HepG2 (cell line): ENCODE measurements at regions not wholly inside any gene's neighbourhood (a gene's known extent, or its start where the extent isn't known, plus 50 kb on each side); places are given as distances from the start of the nearest gene placed in this dataset.

Experiments used
- AFF4 ChIP-seq: sonication (generic); formaldehyde crosslinking; IDR thresholded peaks from 2 replicates; pipeline ENCODE4 v1.4.0; 2020; ENCODE audit warnings: missing genetic modification reagents
- ARID2 ChIP-seq: sonication (generic); formaldehyde crosslinking; IDR thresholded peaks from 2 replicates; pipeline ENCODE4 v1.8.1; 2022; ENCODE audit warnings: mild to moderate bottlenecking, missing genetic modification reagents, borderline replicate concordance
- CHD2 ChIP-seq: IDR thresholded peaks from 2 replicates; pipeline ENCODE4 v1.6.1; 2011; ENCODE audit warnings: low read depth, low read length, improper control_type of control experiment
- CSRNP1 ChIP-seq: sonication (generic); formaldehyde crosslinking; IDR thresholded peaks from 2 replicates; pipeline ENCODE4 v1.8.1; 2023; ENCODE audit warnings: mild to moderate bottlenecking, missing genetic modification reagents
- GPBP1L1 ChIP-seq: sonication (generic); formaldehyde crosslinking; IDR thresholded peaks from 2 replicates; pipeline ENCODE4 v1.5.0; 2020; ENCODE audit warnings: mild to moderate bottlenecking, missing genetic modification reagents
- MXD4 ChIP-seq: IDR thresholded peaks from 2 replicates; pipeline ENCODE4 v1.6.1; 2016; ENCODE audit warnings: mild to moderate bottlenecking, missing biosample characterization, missing genetic modification reagents
- NR3C1 ChIP-seq: sonication (generic); formaldehyde crosslinking; IDR thresholded peaks from 2 replicates; pipeline ENCODE4 v1.4.0; 2020; ENCODE audit warnings: missing genetic modification reagents
- SNAPC5 ChIP-seq: sonication (generic); formaldehyde crosslinking; IDR thresholded peaks from 2 replicates; pipeline ENCODE4 v1.8.1; 2023; ENCODE audit warnings: mild to moderate bottlenecking, missing genetic modification reagents, borderline replicate concordance
- THRA ChIP-seq: sonication (generic); formaldehyde crosslinking; IDR thresholded peaks from 2 replicates; pipeline ENCODE4 v1.4.0; 2020; ENCODE audit warnings: missing genetic modification reagents, borderline replicate concordance
- ZBTB10 ChIP-seq: sonication (generic); formaldehyde crosslinking; IDR thresholded peaks from 2 replicates; pipeline ENCODE4 v1.4.0; 2020; ENCODE audit warnings: missing genetic modification reagents, borderline replicate concordance
- ZBTB2 ChIP-seq: sonication (generic); formaldehyde crosslinking; IDR thresholded peaks from 2 replicates; pipeline ENCODE4 v1.8.0; 2022; ENCODE audit warnings: low read depth, missing genetic modification reagents
- ZFAT ChIP-seq: sonication (generic); formaldehyde crosslinking; conservative IDR thresholded peaks from 2 replicates; pipeline ENCODE4 v1.8.1; 2023; ENCODE audit warnings: missing genetic modification reagents, inconsistent platforms
- ZNF20 ChIP-seq: sonication (generic); formaldehyde crosslinking; IDR thresholded peaks from 2 replicates; pipeline ENCODE4 v1.4.0; 2020; ENCODE audit warnings: mild to moderate bottlenecking, moderate library complexity, missing genetic modification reagents
- ZNF576 ChIP-seq: sonication (generic); formaldehyde crosslinking; IDR thresholded peaks from 2 replicates; pipeline ENCODE4 v1.4.0; 2020; ENCODE audit warnings: mild to moderate bottlenecking, missing genetic modification reagents
- ZNF749 ChIP-seq: sonication (generic); formaldehyde crosslinking; IDR thresholded peaks from 2 replicates; pipeline ENCODE4 v1.8.0; 2022; ENCODE audit warnings: mild to moderate bottlenecking, missing genetic modification reagents, moderate library complexity, borderline replicate concordance

GRCh38 chr9:78406933-78407332 is 110.0 kb downstream of the PSAT1 start (continued):
- TF ChIP-seq ZNF576 (CRISPR knock-in tag): no peak
- no peak for TF ChIP-seq ZBTB2 (CRISPR knock-in tag)
- TF ChIP-seq ARID2 (CRISPR knock-in tag): no peak
- no peak for TF ChIP-seq NR3C1 (CRISPR knock-in tag)
- TF ChIP-seq AFF4 (CRISPR knock-in tag): no peak
- TF ChIP-seq ZFAT (CRISPR knock-in tag): no peak
- TF ChIP-seq CSRNP1 (CRISPR knock-in tag): no peak
- TF ChIP-seq THRA (CRISPR knock-in tag): peak; percentile 53; the same call in 1 of the 2 replicates
- TF ChIP-seq SNAPC5: no peak
- TF ChIP-seq MXD4: peak; percentile 75; the same call in 1 of the 2 replicates
- TF ChIP-seq CHD2: no peak
- TF ChIP-seq ZNF749 (CRISPR knock-in tag): no peak
- no peak for TF ChIP-seq GPBP1L1 (CRISPR knock-in tag)
- TF ChIP-seq ZNF20: no peak
- TF ChIP-seq ZBTB10 (CRISPR knock-in tag): no peak
